HFF-Myc (cell line): ENCODE measurements at regions not wholly inside any gene's neighbourhood (a gene's known extent, or its start where the extent isn't known, plus 50 kb on each side); places are given as distances from the start of the nearest gene placed in this dataset.
"Not testable (repeated sequence)": the region's sequence is repeated elsewhere in the genome, so short reads cannot be mapped to it uniquely, and the experiment has no call there.

Experiments
- DNase-seq: peaks from one replicate; pipeline ENCODE4 v3.0.0-alpha.2; 2011; ENCODE audit warnings: low read depth; ENCODE audit errors: extremely low read depth
- H3K4me3 ChIP-seq: replicated peaks from 2 replicates; pipeline ENCODE4 v1.5.1; 2011; ENCODE audit warnings: low read depth, mild to moderate bottlenecking, control low read depth, low read length
- CTCF ChIP-seq: IDR thresholded peaks from 2 replicates; pipeline ENCODE4 v1.5.1; 2012; ENCODE audit warnings: mild to moderate bottlenecking, low read depth, low read length, control low read depth; ENCODE audit errors: missing control alignments

- H3K4me3 ChIP-seq = no peak overlapping the region
- TF ChIP-seq CTCF = no peak
- no peak for DNase-seq
Observed at GRCh38 chr14:97166497-97166896, 369.3 kb downstream of the VRK1 start.

- H3K4me3 ChIP-seq, DNase-seq: not testable (repeated sequence)
Observed at GRCh38 chr14:97167577-97167976, 370.4 kb downstream of the VRK1 start.

- no peak for DNase-seq
- H3K4me3 ChIP-seq = no peak overlapping the region
- no peak for TF ChIP-seq CTCF
Observed at GRCh38 chr14:97172644-97173043, 375.5 kb downstream of the VRK1 start.

- H3K4me3 ChIP-seq = no peak overlapping the region
- DNase-seq = no peak
- TF ChIP-seq CTCF = no peak
Observed at GRCh38 chr14:97177016-97177415, 379.8 kb downstream of the VRK1 start.

GRCh38 chr14:97177635-97178034 lies 380.5 kb downstream of the VRK1 start:
- no peak for DNase-seq
- no peak overlapping the region for H3K4me3 ChIP-seq
- no peak for TF ChIP-seq CTCF

GRCh38 chr14:97178781-97179180 lies 381.6 kb downstream of the VRK1 start:
- H3K4me3 ChIP-seq = no peak overlapping the region
- DNase-seq = no peak
- no peak for TF ChIP-seq CTCF

GRCh38 chr14:97179573-97179972 lies 382.4 kb downstream of the VRK1 start:
- DNase-seq = no peak
- H3K4me3 ChIP-seq = no peak overlapping the region
- no peak for TF ChIP-seq CTCF
